IMR-90 (cell line): ENCODE measurements at regions not wholly inside any gene's neighbourhood (a gene's known extent, or its start where the extent isn't known, plus 50 kb on each side); places are given as distances from the start of the nearest gene placed in this dataset.
A peak's percentile ranks its signal among the peaks of the same experiment; 100 is the strongest.

ENCODE experiments used
- ATAC-seq: fragments of 200-7000 bp; cut with Tn5 transposase; 2 replicates; pipeline ENCODE4 v1.9.1; 2020; ENCODE audit warnings: low read depth, mild to moderate bottlenecking, moderate library complexity
- BruUV-seq: library from RNA; stranded (reverse); fragments of 400-500 nt; replicated peaks from 2 replicates; lab custom pipeline; 2021; lab: Mats Ljungman, UMichigan
- CTCF ChIA-PET: fragments of 300-600 bp; formaldehyde crosslinking; extraction: SDS; loops from one replicate; lab custom pipeline; 2021; ENCODE audit warnings: antibody characterized with exemption; lab: Yijun Ruan, JAX
- POLR2A ChIA-PET: fragments of 300-600 bp; sonication (Branson Sonifier 250); formaldehyde crosslinking; loops from one replicate; lab custom pipeline; 2022; ENCODE audit warnings: antibody characterized with exemption; ENCODE audit not compliant: unreplicated experiment; lab: Charles Lee
- DNase-seq: peaks from one replicate; pipeline ENCODE4 v3.0.0; 2013
- H2AFZ ChIP-seq: replicated peaks from 2 replicates; pipeline ENCODE3; 2013; ENCODE audit warnings: low read length, mild to moderate bottlenecking; ENCODE audit not compliant: poor library complexity
- H2AK5ac ChIP-seq: 2 replicates; pipeline ENCODE4 v1.6.1; 2013; ENCODE audit warnings: low read depth, low read length, inconsistent platforms
- H2AK9ac ChIP-seq: replicated peaks from 2 replicates; pipeline ENCODE3; 2013; ENCODE audit warnings: mild to moderate bottlenecking, low read depth, low read length, moderate library complexity; ENCODE audit not compliant: poor library complexity
- H2BK120ac ChIP-seq: 2 replicates; pipeline ENCODE4 v1.6.1; 2013; ENCODE audit warnings: low read depth, low read length, inconsistent platforms
- H2BK15ac ChIP-seq: 3 replicates; pipeline ENCODE4 v1.6.1; 2013; ENCODE audit warnings: low read depth, low read length, inconsistent platforms
- H2BK20ac ChIP-seq: 2 replicates; pipeline ENCODE4 v1.6.1; 2013; ENCODE audit warnings: low read depth, mild to moderate bottlenecking, inconsistent platforms, low read length, moderate library complexity
- H2BK5ac ChIP-seq: 2 replicates; pipeline ENCODE4 v1.6.1; 2013; ENCODE audit warnings: mild to moderate bottlenecking, low read depth, low read length, inconsistent platforms; ENCODE audit not compliant: poor library complexity, severe bottlenecking
- H3K14ac ChIP-seq: replicated peaks from 2 replicates; pipeline ENCODE4 v1.6.1; 2013; ENCODE audit warnings: low read depth, low read length, inconsistent platforms
- H3K18ac ChIP-seq: 2 replicates; pipeline ENCODE4 v1.6.1; 2013; ENCODE audit warnings: low read depth, low read length, control low read depth
- H3K23ac ChIP-seq: 2 replicates; pipeline ENCODE4 v1.6.1; 2013; ENCODE audit warnings: low read depth, low read length, inconsistent platforms
- H3K27ac ChIP-seq: 2 replicates; pipeline ENCODE4 v1.5.1; 2013; ENCODE audit warnings: mild to moderate bottlenecking, control low read depth, low read length; ENCODE audit not compliant: insufficient read depth
- H3K27me3 ChIP-seq: 2 replicates; pipeline ENCODE4 v1.6.1; 2013; ENCODE audit warnings: low read length; ENCODE audit not compliant: control insufficient read depth, insufficient read depth
- H3K36me3 ChIP-seq: 2 replicates; pipeline ENCODE4 v1.6.1; 2013; ENCODE audit warnings: low read length, mixed read lengths; ENCODE audit not compliant: control insufficient read depth, insufficient read depth
- H3K4ac ChIP-seq: 2 replicates; pipeline ENCODE4 v1.6.1; 2013; ENCODE audit warnings: low read depth, low read length, inconsistent platforms
- H3K4me1 ChIP-seq: 2 replicates; pipeline ENCODE4 v1.6.1; 2013; ENCODE audit warnings: low read length, mixed read lengths; ENCODE audit not compliant: control insufficient read depth, insufficient read depth
- H3K4me2 ChIP-seq: 2 replicates; pipeline ENCODE4 v1.6.1; 2013; ENCODE audit warnings: low read depth, mild to moderate bottlenecking, control low read depth, low read length, moderate library complexity
- H3K4me3 ChIP-seq: 2 replicates; pipeline ENCODE4 v1.5.1; 2013; ENCODE audit warnings: low read depth, mild to moderate bottlenecking, control low read depth, low read length, moderate library complexity; ENCODE audit not compliant: insufficient read depth
- H3K56ac ChIP-seq: 2 replicates; pipeline ENCODE4 v1.6.1; 2013; ENCODE audit warnings: low read length, inconsistent platforms; ENCODE audit not compliant: insufficient read depth; ENCODE audit errors: extremely low read depth
- H3K79me1 ChIP-seq, 2 experiments: 2 replicates each; pipeline ENCODE4 v1.6.1; 2013; ENCODE audit warnings: low read length in 2 of 2, inconsistent platforms in 1 of 2, low read depth in 1 of 2
- H3K9ac ChIP-seq: 2 replicates; pipeline ENCODE4 v1.6.1; 2013; ENCODE audit warnings: low read depth, low read length, control low read depth
- H3K9me1 ChIP-seq: 2 replicates; pipeline ENCODE4 v1.6.1; 2013; ENCODE audit warnings: low read length, inconsistent platforms; ENCODE audit not compliant: insufficient read depth
- H3K9me3 ChIP-seq: 2 replicates; pipeline ENCODE4 v1.6.1; 2013; ENCODE audit warnings: low read length; ENCODE audit not compliant: control insufficient read depth, insufficient read depth
- H4K20me1 ChIP-seq: 2 replicates; pipeline ENCODE4 v1.6.1; 2013; ENCODE audit warnings: low read length, inconsistent platforms; ENCODE audit not compliant: insufficient read depth
- H4K5ac ChIP-seq: 2 replicates; pipeline ENCODE4 v1.6.1; 2013; ENCODE audit warnings: mild to moderate bottlenecking, low read depth, low read length, control low read depth
- H4K8ac ChIP-seq, 2 experiments: 2 replicates each; pipeline ENCODE4 v1.6.1; 2013; ENCODE audit warnings: low read depth in 2 of 2, low read length in 2 of 2, control low read depth in 1 of 2, inconsistent platforms in 1 of 2
- H4K91ac ChIP-seq: 2 replicates; pipeline ENCODE4 v1.6.1; 2013; ENCODE audit warnings: low read depth, low read length, inconsistent platforms; ENCODE audit not compliant: insufficient read depth
- CEBPB ChIP-seq: IDR thresholded peaks from 2 replicates; pipeline ENCODE4 v1.6.1; 2012; ENCODE audit warnings: low read depth, low read length, improper control_type of control experiment
- RAD21 ChIP-seq: IDR thresholded peaks from 2 replicates; pipeline ENCODE4 v1.6.1; 2012; ENCODE audit warnings: low read length, improper control_type of control experiment
- WGBS, 2 experiments: methylation state at CpG; one replicate each; pipeline versions ENCODE4 v1.1.5 to v1.1.7; 2013; ENCODE audit warnings: missing lambda C conversion rate in 2 of 2; ENCODE audit not compliant: insufficient read length in 1 of 2; ENCODE audit errors: extremely low coverage in 2 of 2; 5-methylcytosine and 5-hydroxymethylcytosine counted together
- dilution Hi-C: fragments of 300-500 bp; cut with HindIII; formaldehyde crosslinking; loops from one replicate; pipeline ENCODE4 v1.14.3; 2018; ENCODE audit warnings: low sequenced_read_pairs; ENCODE audit not compliant: unreplicated experiment
- in situ Hi-C: fragments of 300-500 bp; cut with MboI; formaldehyde crosslinking; loops from 3 replicates; pipeline ENCODE4 v1.14.3; 2019; ENCODE audit warnings: low sequenced_read_pairs, inconsistent platforms, mixed read lengths
- intact Hi-C: fragments of 100-400 bp; cut with micrococcal nuclease; formaldehyde crosslinking; loops from 2 replicates; pipeline ENCODE4 v1.10.0; 2022
- TF ChIP-seq, protein P1 (sequence below): fragments of 150-350 bp; IDR thresholded peaks from 2 replicates; pipeline ENCODE4 v1.6.1; 2017; ENCODE audit warnings: mild to moderate bottlenecking, antibody characterized with exemption, low read length, low read depth
- TF ChIP-seq, protein P2 (sequence below): fragments of 150-350 bp; IDR thresholded peaks from 2 replicates; pipeline ENCODE4 v1.6.1; 2016; ENCODE audit warnings: low read depth, mild to moderate bottlenecking, low read length, moderate library complexity, borderline replicate concordance

- Histone ChIP-seq H3K4me1 (peaks cover 9% of the 10 kb centered on the region), H4K5ac (peak overlapping the region; percentile 93), H3K9ac (no peak overlapping the region; the same call in 1 of the 2 replicates), H3K9me3 (no peaks in the 10 kb centered on the region), H2AK9ac (no peak overlapping the region), H2AK5ac (0 out of 2 replicates have a peak overlapping the region, but pooled peaks have one; percentile 5), H3K56ac (no peak overlapping the region), H4K20me1 (no peaks in the 10 kb centered on the region), H2AFZ (no peak overlapping the region), H3K23ac (no peak overlapping the region), H3K4ac (peak overlapping the region; percentile 66; the same call in 1 of the 2 replicates), H3K4me2 (peak overlapping the region; percentile 55), H2BK120ac (peak overlapping the region; percentile 35; the same call in 1 of the 2 replicates), H2BK20ac (peak overlapping the region; percentile 61; the same call in 1 of the 2 replicates), H3K14ac (peak overlapping the region; percentile 64; the same call in 1 of the 2 replicates), H4K91ac (no peak overlapping the region), H3K36me3 (no peaks in the 10 kb centered on the region), H3K79me1 (no peaks in the 10 kb centered on the region), H3K27me3 (no peaks in the 10 kb centered on the region), H3K4me3 (no peak overlapping the region), H2BK15ac (0 out of 3 replicates have a peak overlapping the region, but pooled peaks have one; percentile 47), H2BK5ac (peak overlapping the region; percentile 54), H4K8ac (peak overlapping the region; percentile 4 to 56; a peak in 1 of 4 replicates), H3K9me1 (peaks cover 7% of the 10 kb centered on the region; the same call in 1 of the 2 replicates), H3K27ac (peak overlapping the region; percentile 70; the same call in 1 of the 2 replicates), H3K18ac (peak overlapping the region; percentile 77)
- intact Hi-C loops: no loop called here
- TF ChIP-seq CEBPB: no peak
- TF ChIP-seq, protein P1, sequence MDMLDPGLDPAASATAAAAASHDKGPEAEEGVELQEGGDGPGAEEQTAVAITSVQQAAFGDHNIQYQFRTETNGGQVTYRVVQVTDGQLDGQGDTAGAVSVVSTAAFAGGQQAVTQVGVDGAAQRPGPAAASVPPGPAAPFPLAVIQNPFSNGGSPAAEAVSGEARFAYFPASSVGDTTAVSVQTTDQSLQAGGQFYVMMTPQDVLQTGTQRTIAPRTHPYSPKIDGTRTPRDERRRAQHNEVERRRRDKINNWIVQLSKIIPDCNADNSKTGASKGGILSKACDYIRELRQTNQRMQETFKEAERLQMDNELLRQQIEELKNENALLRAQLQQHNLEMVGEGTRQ: no peak
- TF ChIP-seq, protein P2, sequence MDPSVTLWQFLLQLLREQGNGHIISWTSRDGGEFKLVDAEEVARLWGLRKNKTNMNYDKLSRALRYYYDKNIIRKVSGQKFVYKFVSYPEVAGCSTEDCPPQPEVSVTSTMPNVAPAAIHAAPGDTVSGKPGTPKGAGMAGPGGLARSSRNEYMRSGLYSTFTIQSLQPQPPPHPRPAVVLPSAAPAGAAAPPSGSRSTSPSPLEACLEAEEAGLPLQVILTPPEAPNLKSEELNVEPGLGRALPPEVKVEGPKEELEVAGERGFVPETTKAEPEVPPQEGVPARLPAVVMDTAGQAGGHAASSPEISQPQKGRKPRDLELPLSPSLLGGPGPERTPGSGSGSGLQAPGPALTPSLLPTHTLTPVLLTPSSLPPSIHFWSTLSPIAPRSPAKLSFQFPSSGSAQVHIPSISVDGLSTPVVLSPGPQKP: no peak
- TF ChIP-seq RAD21: no peak
- dilution Hi-C loops: no loop called here
- whole genome bisulfite sequencing, 2 experiments: 75% methylated on average over 2 of the region's 4 CpGs; no CpG with 5 or more reads in 1 of the 2 experiments
- ChIA-PET POLR2A (no interaction called here), CTCF (no interaction called here)
- in situ Hi-C loops: no loop called here
- DNase-seq (peak; percentile 75), ATAC-seq (peak; percentile 89)
- no TSS peak for BruUV-seq
Observed at GRCh38 chr1:56417646-56418045, 161.7 kb downstream of the PLPP3 start.
